ENCODE measurements at regions not wholly inside any gene's neighbourhood (a gene's known extent, or its start where the extent isn't known, plus 50 kb on each side); places are given as distances from the start of the nearest gene placed in this dataset.

GRCh38 chr4:116598980-116599789 is 486.2 kb downstream of the TRAM1L1 start:
- CTCF ChIA-PET, result no interaction called here
- no peak overlapping the region for H3K27ac ChIP-seq (ENCODE audit: low read depth, low read length)
- peaks cover 31% of the 10 kb centered on the region for H3K9me3 ChIP-seq (ENCODE audit: control insufficient read depth, insufficient read depth, low read length)
- DNase-seq (ENCODE audit: low read depth, low spot score), result no peak
- TF ChIP-seq CTCF (IDR thresholded peaks at IDR 0.05; ENCODE audit: low read depth, low read length), result no peak
- no peaks in the 10 kb centered on the region for H3K27me3 ChIP-seq (ENCODE audit: control insufficient read depth, insufficient read depth, low read length)
- POLR2A ChIA-PET, result no interaction called here
- no peak overlapping the region for H3K4me3 ChIP-seq (ENCODE audit: low read depth, low read length)

- ChIA-PET CTCF (no interaction called here), POLR2A (no interaction called here)
- no peak for DNase-seq (ENCODE audit: low read depth, low spot score)
- Histone ChIP-seq H3K4me3 (ENCODE audit: low read depth, low read length) (no peak overlapping the region), H3K27ac (ENCODE audit: low read depth, low read length) (no peak overlapping the region), H3K27me3 (ENCODE audit: control insufficient read depth, insufficient read depth, low read length) (no peaks in the 10 kb centered on the region), H3K9me3 (ENCODE audit: control insufficient read depth, insufficient read depth, low read length) (peaks cover 25% of the 10 kb centered on the region)
- TF ChIP-seq CTCF (IDR thresholded peaks at IDR 0.05; ENCODE audit: low read depth, low read length), result no peak
These were observed 487.0 kb downstream of the TRAM1L1 start for GRCh38 chr4:116598155-116598979.

- H3K27ac ChIP-seq (ENCODE audit: low read depth, low read length), result no peak overlapping the region
- H3K27me3 ChIP-seq (ENCODE audit: control insufficient read depth, insufficient read depth, low read length), result no peaks in the 10 kb centered on the region
- no peak overlapping the region for H3K4me3 ChIP-seq (ENCODE audit: low read depth, low read length)
- DNase-seq (ENCODE audit: low read depth, low spot score), result no peak
- no peak for TF ChIP-seq CTCF (IDR thresholded peaks at IDR 0.05; ENCODE audit: low read depth, low read length)
- CTCF ChIA-PET, result no interaction called here
- peaks cover 6% of the 10 kb centered on the region; the same call in 1 of the 2 replicates for H3K9me3 ChIP-seq (ENCODE audit: control insufficient read depth, insufficient read depth, low read length)
- POLR2A ChIA-PET, result no interaction called here
These were observed 494.7 kb downstream of the TRAM1L1 start for GRCh38 chr4:116590648-116591047.

- Histone ChIP-seq H3K4me3 (ENCODE audit: low read depth, low read length) (no peak overlapping the region), H3K27me3 (ENCODE audit: control insufficient read depth, insufficient read depth, low read length) (no peaks in the 10 kb centered on the region), H3K9me3 (ENCODE audit: control insufficient read depth, insufficient read depth, low read length) (peaks cover 6% of the 10 kb centered on the region; the same call in 1 of the 2 replicates), H3K27ac (ENCODE audit: low read depth, low read length) (no peak overlapping the region)
- POLR2A ChIA-PET, result no interaction called here
- CTCF ChIA-PET, result no interaction called here
- TF ChIP-seq CTCF (IDR thresholded peaks at IDR 0.05; ENCODE audit: low read depth, low read length), result no peak
- no peak for DNase-seq (ENCODE audit: low read depth, low spot score)
These were observed 496.6 kb downstream of the TRAM1L1 start for GRCh38 chr4:116588783-116589182.

- Histone ChIP-seq H3K27me3 (ENCODE audit: control insufficient read depth, insufficient read depth, low read length) (no peaks in the 10 kb centered on the region), H3K4me3 (ENCODE audit: low read depth, low read length) (no peak overlapping the region), H3K27ac (ENCODE audit: low read depth, low read length) (no peak overlapping the region), H3K9me3 (ENCODE audit: control insufficient read depth, insufficient read depth, low read length) (peaks cover 6% of the 10 kb centered on the region; the same call in 1 of the 2 replicates)
- DNase-seq (ENCODE audit: low read depth, low spot score), result no peak
- POLR2A ChIA-PET, result no interaction called here
- CTCF ChIA-PET, result no interaction called here
- no peak for TF ChIP-seq CTCF (IDR thresholded peaks at IDR 0.05; ENCODE audit: low read depth, low read length)
These were observed 500.1 kb downstream of the TRAM1L1 start for GRCh38 chr4:116585246-116585645.

Data from AG04450 (cell line).